VCaP (cell line): ENCODE measurements at regions not wholly inside any gene's neighbourhood (a gene's known extent, or its start where the extent isn't known, plus 50 kb on each side); places are given as distances from the start of the nearest gene placed in this dataset.

ENCODE experiments used
- H3K27ac ChIP-seq: fragments of 450-650 bp; 2 replicates; pipeline ENCODE4 v1.5.1; 2017
- TF ChIP-seq, protein P1 (sequence below): fragments of 450-650 bp; conservative IDR thresholded peaks from 2 replicates; pipeline ENCODE4 v1.5.1; 2017; ENCODE audit warnings: mild to moderate bottlenecking, moderate library complexity

- TF ChIP-seq, protein P1, sequence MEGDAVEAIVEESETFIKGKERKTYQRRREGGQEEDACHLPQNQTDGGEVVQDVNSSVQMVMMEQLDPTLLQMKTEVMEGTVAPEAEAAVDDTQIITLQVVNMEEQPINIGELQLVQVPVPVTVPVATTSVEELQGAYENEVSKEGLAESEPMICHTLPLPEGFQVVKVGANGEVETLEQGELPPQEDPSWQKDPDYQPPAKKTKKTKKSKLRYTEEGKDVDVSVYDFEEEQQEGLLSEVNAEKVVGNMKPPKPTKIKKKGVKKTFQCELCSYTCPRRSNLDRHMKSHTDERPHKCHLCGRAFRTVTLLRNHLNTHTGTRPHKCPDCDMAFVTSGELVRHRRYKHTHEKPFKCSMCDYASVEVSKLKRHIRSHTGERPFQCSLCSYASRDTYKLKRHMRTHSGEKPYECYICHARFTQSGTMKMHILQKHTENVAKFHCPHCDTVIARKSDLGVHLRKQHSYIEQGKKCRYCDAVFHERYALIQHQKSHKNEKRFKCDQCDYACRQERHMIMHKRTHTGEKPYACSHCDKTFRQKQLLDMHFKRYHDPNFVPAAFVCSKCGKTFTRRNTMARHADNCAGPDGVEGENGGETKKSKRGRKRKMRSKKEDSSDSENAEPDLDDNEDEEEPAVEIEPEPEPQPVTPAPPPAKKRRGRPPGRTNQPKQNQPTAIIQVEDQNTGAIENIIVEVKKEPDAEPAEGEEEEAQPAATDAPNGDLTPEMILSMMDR: no peak
- no peak overlapping the region for H3K27ac ChIP-seq
Measured at GRCh38 chr7:52851547-52851946, 183.9 kb upstream of the POM121L12 start.

DNA sequence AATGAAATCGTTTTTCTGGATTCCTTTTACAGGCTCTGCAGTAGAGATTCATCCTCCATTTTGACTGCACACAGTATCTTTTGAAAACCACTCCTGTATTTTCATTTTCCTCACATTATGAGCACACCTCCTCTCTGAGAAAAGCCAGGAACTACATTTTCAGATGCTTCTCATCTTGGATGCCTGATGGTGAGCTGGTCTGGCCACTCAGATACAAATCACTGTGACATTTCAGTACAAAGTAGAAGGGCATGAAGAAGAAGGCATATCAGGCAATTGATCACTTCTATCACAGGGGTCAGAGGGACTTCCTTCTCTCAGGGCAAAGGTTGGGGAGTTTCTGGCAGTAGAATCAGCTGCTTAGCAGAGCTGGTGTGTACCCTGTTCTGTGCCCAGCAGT is 192.0 kb upstream of the POM121L12 start:
- TF ChIP-seq, protein P1: no peak
- H3K27ac ChIP-seq: no peak overlapping the region

DNA sequence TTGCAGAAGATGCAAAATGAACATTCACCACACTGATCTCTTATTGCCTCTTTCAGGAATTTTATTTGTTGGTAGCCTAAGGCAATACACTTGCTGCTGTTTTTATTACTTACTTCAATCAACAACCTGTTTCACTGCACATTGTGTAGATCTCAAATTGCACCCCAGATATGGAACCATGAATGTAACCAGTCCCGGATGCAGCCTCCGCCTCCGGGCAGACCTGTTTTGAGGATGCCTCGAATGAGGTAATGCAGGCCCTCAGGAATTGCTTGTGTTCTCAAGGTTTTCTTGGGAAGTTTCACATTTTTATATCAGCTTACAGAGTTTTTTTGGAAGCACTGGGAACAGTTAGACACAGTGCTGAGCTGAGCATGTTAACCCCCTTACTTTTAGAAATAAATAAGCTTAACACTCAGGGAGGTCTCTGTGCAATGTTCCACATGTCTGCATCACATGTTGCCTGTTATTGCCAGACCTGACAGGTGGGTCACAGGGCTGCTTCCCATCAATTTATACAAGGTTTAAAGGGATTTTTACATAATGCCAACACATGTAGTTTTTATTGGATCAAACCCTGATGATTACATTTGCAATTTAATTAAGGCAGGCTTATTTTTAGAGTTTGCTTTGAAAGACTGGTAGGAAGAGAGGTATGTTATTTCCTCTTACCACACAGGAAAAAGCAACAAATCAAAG is 193.1 kb upstream of the POM121L12 start:
- H3K27ac ChIP-seq: no peak overlapping the region
- TF ChIP-seq, protein P1: no peak

GRCh38 chr7:52838981-52839411 is 196.4 kb upstream of the POM121L12 start:
- TF ChIP-seq, protein P1: no peak
- H3K27ac ChIP-seq: no peak overlapping the region

DNA sequence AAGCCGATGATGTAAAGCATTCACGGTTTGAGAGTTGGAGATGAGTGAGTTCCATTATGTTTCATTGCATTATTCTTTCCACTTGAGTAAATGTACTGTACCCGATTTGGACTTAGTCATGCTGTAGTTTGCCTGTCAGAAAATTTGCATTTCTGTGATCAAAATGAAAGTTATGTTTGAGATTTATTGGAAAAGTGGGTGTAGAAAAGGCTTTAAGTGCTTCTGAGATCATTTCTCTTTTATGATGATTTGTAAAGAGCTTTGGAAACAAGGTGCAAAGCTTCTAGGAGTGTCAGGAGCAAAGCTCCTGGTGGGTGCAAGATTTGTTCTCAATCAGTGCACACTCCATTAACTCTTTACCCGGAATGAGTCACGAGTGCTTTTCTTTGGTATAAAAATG is 204.1 kb upstream of the POM121L12 start:
- TF ChIP-seq, protein P1: no peak
- H3K27ac ChIP-seq: no peak overlapping the region

- TF ChIP-seq, protein P1: no peak
- H3K27ac ChIP-seq: no peak overlapping the region
Measured at GRCh38 chr7:52830801-52831200, 204.6 kb upstream of the POM121L12 start.

DNA sequence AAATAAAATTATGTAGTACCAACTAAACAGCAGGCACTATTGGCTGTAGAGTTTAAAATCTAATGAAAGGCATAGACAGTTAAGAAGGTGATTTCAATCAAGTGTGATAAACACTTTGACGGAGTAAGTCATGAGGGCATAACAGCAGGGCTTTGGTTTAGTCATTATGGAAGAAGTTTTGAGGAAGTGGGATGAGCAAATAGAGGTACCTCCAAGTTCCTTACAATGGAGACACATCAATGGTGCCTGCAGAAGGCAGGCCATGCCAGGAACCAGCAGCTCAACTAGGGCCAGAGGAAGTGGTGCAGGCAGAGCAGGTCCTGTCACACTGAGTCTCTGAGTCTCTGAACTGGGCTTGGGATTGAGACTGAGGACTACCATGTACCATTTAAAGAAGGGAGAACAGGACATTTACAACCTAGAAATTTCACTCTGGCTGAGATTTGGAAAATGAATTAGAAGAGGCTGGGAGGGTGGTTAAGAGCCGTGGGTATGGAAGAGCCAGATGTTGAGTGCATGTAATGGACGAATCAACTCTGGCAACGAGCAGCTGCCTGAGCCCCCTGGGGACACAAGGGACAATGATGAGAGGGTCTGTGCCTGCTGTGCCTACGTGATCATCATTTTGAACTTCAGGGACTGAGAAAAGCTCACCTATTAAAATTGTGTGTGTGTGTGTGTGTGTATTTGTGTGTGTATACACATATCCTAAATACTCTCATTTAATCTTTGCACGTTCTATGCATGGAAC is 208.7 kb upstream of the POM121L12 start:
- no peak overlapping the region for H3K27ac ChIP-seq
- TF ChIP-seq, protein P1: no peak
